ENCODE measurements at regions not wholly inside any gene's neighbourhood (a gene's known extent, or its start where the extent isn't known, plus 50 kb on each side); places are given as distances from the start of the nearest gene placed in this dataset.

- no peaks in the 10 kb centered on the region for H3K9me3 ChIP-seq (ENCODE audit: low read length)
- DNase-seq = no peak
- H3K27ac Mint-ChIP-seq = no peak overlapping the region
- peaks cover 0 to 2% of the 10 kb centered on the region in 2 donors for H3K27me3 Mint-ChIP-seq
- no peaks in the 10 kb centered on the region for H3K4me1 ChIP-seq (ENCODE audit: insufficient read depth, low read length)
- H3K4me3 Mint-ChIP-seq = no peak overlapping the region
- H3K9me3 Mint-ChIP-seq = peaks cover 0 to 5% (median 3%) of the 10 kb centered on the region in 5 donors
- H3K36me3 ChIP-seq (ENCODE audit: insufficient read depth, low read length) = no peaks in the 10 kb centered on the region
- no peaks in the 10 kb centered on the region for H3K4me1 Mint-ChIP-seq
- ChIA-PET POLR2A (no interaction called here), CTCF (no interaction called here)
- no peaks in the 10 kb centered on the region for H3K36me3 Mint-ChIP-seq
- no peak overlapping the region for H3K4me3 ChIP-seq (ENCODE audit: low read length)
- H3K27me3 ChIP-seq (ENCODE audit: insufficient read depth, low read length, poor library complexity, severe bottlenecking) = no peaks in the 10 kb centered on the region
- no peak overlapping the region for H3K27ac ChIP-seq (ENCODE audit: low read depth, low read length)
These were observed 274.6 kb upstream of the TBX3 start for GRCh38 chr12:114958538-114958937.

GRCh38 chr12:114957225-114957624, 273.2 kb upstream of the TBX3 start:
- DNase-seq = no peak
- Histone ChIP-seq H3K9me3 (ENCODE audit: low read length) (no peaks in the 10 kb centered on the region), H3K27ac (ENCODE audit: low read depth, low read length) (no peak overlapping the region), H3K36me3 (ENCODE audit: insufficient read depth, low read length) (no peaks in the 10 kb centered on the region), H3K4me1 (ENCODE audit: insufficient read depth, low read length) (no peaks in the 10 kb centered on the region), H3K4me3 (ENCODE audit: low read length) (no peak overlapping the region), H3K27me3 (ENCODE audit: insufficient read depth, low read length, poor library complexity, severe bottlenecking) (no peaks in the 10 kb centered on the region)
- ChIA-PET POLR2A (no interaction called here), CTCF (no interaction called here)
- Mint-ChIP-seq H3K9me3 (peaks cover 0 to 8% (median 3%) of the 10 kb centered on the region in 5 donors), H3K4me3 (no peak overlapping the region), H3K27me3 (peaks cover 0 to 2% of the 10 kb centered on the region in 2 donors), H3K36me3 (no peaks in the 10 kb centered on the region), H3K4me1 (no peaks in the 10 kb centered on the region), H3K27ac (no peak overlapping the region)

GRCh38 chr12:114955414-114956014, 271.5 kb upstream of the TBX3 start:
- Mint-ChIP-seq H3K27ac (no peak overlapping the region), H3K4me1 (no peaks in the 10 kb centered on the region), H3K9me3 (peaks cover 0 to 9% (median 4%) of the 10 kb centered on the region in 5 donors), H3K27me3 (peaks cover 0 to 2% of the 10 kb centered on the region in 2 donors), H3K36me3 (no peaks in the 10 kb centered on the region), H3K4me3 (no peak overlapping the region)
- ChIA-PET POLR2A (no interaction called here), CTCF (no interaction called here)
- Histone ChIP-seq H3K4me1 (ENCODE audit: insufficient read depth, low read length) (no peaks in the 10 kb centered on the region), H3K27me3 (ENCODE audit: insufficient read depth, low read length, poor library complexity, severe bottlenecking) (no peaks in the 10 kb centered on the region), H3K27ac (ENCODE audit: low read depth, low read length) (no peak overlapping the region), H3K36me3 (ENCODE audit: insufficient read depth, low read length) (no peaks in the 10 kb centered on the region), H3K9me3 (ENCODE audit: low read length) (no peaks in the 10 kb centered on the region), H3K4me3 (ENCODE audit: low read length) (no peak overlapping the region)
- DNase-seq = no peak

- H3K27me3 ChIP-seq (ENCODE audit: insufficient read depth, low read length, poor library complexity, severe bottlenecking) = no peaks in the 10 kb centered on the region
- H3K4me1 ChIP-seq (ENCODE audit: insufficient read depth, low read length) = no peaks in the 10 kb centered on the region
- Mint-ChIP-seq H3K27me3 (peaks cover 0 to 2% of the 10 kb centered on the region in 2 donors), H3K36me3 (no peaks in the 10 kb centered on the region), H3K9me3 (peaks cover 0 to 9% (median 5%) of the 10 kb centered on the region in 5 donors), H3K4me3 (no peak overlapping the region), H3K4me1 (no peaks in the 10 kb centered on the region), H3K27ac (no peak overlapping the region)
- H3K36me3 ChIP-seq (ENCODE audit: insufficient read depth, low read length) = no peaks in the 10 kb centered on the region
- no peak overlapping the region for H3K27ac ChIP-seq (ENCODE audit: low read depth, low read length)
- no peak for DNase-seq
- no peaks in the 10 kb centered on the region for H3K9me3 ChIP-seq (ENCODE audit: low read length)
- H3K4me3 ChIP-seq (ENCODE audit: low read length) = no peak overlapping the region
- ChIA-PET POLR2A (no interaction called here), CTCF (no interaction called here)
These were observed 270.6 kb upstream of the TBX3 start for GRCh38 chr12:114954511-114955055.

DNA sequence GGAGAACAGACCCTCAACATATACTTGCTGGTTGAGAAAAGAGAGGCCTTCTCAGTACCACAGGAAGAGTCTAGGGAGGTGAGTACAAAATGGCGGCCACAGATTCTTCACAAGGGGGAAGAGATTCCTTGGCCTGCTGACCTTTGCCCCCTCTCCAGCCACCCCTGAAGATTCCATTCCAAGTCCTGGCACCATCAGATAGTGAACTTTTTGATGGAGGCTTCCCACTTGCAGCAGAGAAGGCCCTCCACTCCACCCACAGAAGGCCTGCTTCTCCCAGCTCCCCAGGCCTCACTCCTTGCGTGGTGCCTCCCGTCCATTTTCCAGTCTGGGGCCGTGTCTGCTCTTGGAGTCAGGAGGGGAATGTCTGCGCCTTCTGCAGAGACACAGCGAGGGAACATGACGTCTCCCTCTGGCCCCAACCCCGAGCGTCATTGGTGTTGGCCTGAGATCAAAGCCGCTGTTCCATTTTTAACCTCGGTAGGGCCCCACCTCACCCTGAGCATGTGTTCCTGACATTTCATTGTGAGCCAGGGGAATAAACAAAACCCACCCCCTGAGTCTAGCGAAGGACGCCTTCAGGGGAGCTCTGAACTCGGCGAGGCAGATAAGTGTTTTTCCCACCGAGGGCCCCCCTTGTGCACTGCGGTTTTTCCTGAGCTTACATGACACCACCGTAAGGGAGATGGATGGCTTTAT, 268.7 kb upstream of the TBX3 start:
- H3K4me1 Mint-ChIP-seq = no peaks in the 10 kb centered on the region
- Histone ChIP-seq H3K9me3 (ENCODE audit: low read length) (no peaks in the 10 kb centered on the region), H3K4me3 (ENCODE audit: low read length) (no peak overlapping the region), H3K36me3 (ENCODE audit: insufficient read depth, low read length) (no peaks in the 10 kb centered on the region), H3K27me3 (ENCODE audit: insufficient read depth, low read length, poor library complexity, severe bottlenecking) (no peaks in the 10 kb centered on the region), H3K4me1 (ENCODE audit: insufficient read depth, low read length) (no peaks in the 10 kb centered on the region), H3K27ac (ENCODE audit: low read depth, low read length) (no peak overlapping the region)
- H3K27me3 Mint-ChIP-seq = peaks cover 0 to 2% of the 10 kb centered on the region in 2 donors
- no peaks in the 10 kb centered on the region for H3K36me3 Mint-ChIP-seq
- no peak overlapping the region for H3K27ac Mint-ChIP-seq
- ChIA-PET POLR2A (no interaction called here), CTCF (no interaction called here)
- peaks cover 0 to 15% (median 5%) of the 10 kb centered on the region in 5 donors for H3K9me3 Mint-ChIP-seq
- H3K4me3 Mint-ChIP-seq = no peak overlapping the region
- no peak for DNase-seq

DNA sequence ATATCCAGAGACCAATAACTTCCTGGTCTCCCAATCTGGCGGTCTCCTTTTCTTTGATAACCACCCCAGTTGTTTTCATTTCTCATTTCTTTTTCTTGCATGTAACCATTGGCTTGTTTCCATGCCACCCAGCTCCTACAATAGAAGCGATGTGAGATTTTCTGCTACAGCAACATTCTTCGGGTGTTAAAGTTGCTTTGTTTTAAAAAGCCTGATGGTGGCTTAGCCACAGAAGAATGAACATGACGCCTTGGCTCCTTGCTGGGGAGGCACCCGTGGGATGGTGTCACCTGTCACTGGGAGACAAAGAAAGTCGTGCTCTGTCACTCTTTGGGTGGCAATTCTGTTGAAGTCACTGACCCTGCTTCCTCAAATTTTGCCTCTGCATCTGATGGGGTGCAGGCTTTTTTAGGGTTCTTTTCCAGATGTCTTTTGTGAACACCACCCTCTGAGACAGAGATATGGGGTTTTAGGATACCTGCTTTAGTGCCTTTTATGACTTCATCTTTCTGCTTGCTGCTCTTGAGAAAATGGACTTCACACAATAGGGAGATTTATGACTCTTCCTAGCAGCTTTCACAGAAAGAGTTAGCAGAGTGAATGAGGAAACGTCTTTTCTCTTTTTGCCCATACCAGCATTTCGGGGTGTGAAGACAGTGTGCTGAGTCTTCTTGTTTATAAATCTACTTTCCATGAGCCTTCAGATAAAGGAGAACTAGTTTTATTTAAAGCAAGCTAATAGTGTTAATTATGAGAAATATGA, 265.3 kb upstream of the TBX3 start:
- POLR2A ChIA-PET = no interaction called here
- Histone ChIP-seq H3K36me3 (ENCODE audit: insufficient read depth, low read length) (no peaks in the 10 kb centered on the region), H3K9me3 (ENCODE audit: low read length) (no peaks in the 10 kb centered on the region), H3K27ac (ENCODE audit: low read depth, low read length) (no peak overlapping the region), H3K4me3 (ENCODE audit: low read length) (no peak overlapping the region), H3K4me1 (ENCODE audit: insufficient read depth, low read length) (no peaks in the 10 kb centered on the region), H3K27me3 (ENCODE audit: insufficient read depth, low read length, poor library complexity, severe bottlenecking) (no peaks in the 10 kb centered on the region)
- H3K9me3 Mint-ChIP-seq = peaks cover 0 to 18% (median 4%) of the 10 kb centered on the region in 5 donors
- no peaks in the 10 kb centered on the region for H3K4me1 Mint-ChIP-seq
- no peaks in the 10 kb centered on the region for H3K36me3 Mint-ChIP-seq
- H3K27ac Mint-ChIP-seq = no peak overlapping the region
- H3K4me3 Mint-ChIP-seq = no peak overlapping the region
- DNase-seq = no peak
- H3K27me3 Mint-ChIP-seq = no peaks in the 10 kb centered on the region
- CTCF ChIA-PET = no interaction called here

- H3K4me3 ChIP-seq (ENCODE audit: low read length) = no peak overlapping the region
- H3K4me1 ChIP-seq (ENCODE audit: insufficient read depth, low read length) = no peaks in the 10 kb centered on the region
- DNase-seq = no peak
- no peak overlapping the region for H3K4me3 Mint-ChIP-seq
- no peaks in the 10 kb centered on the region for H3K36me3 ChIP-seq (ENCODE audit: insufficient read depth, low read length)
- H3K27ac Mint-ChIP-seq = no peak overlapping the region
- peaks cover 0 to 16% (median 4%) of the 10 kb centered on the region in 5 donors for H3K9me3 Mint-ChIP-seq
- no peaks in the 10 kb centered on the region for H3K27me3 ChIP-seq (ENCODE audit: insufficient read depth, low read length, poor library complexity, severe bottlenecking)
- no peaks in the 10 kb centered on the region for H3K36me3 Mint-ChIP-seq
- ChIA-PET CTCF (no interaction called here), POLR2A (no interaction called here)
- H3K27ac ChIP-seq (ENCODE audit: low read depth, low read length) = no peak overlapping the region
- no peaks in the 10 kb centered on the region for H3K9me3 ChIP-seq (ENCODE audit: low read length)
- H3K27me3 Mint-ChIP-seq = no peaks in the 10 kb centered on the region
- H3K4me1 Mint-ChIP-seq = no peaks in the 10 kb centered on the region
These were observed 261.4 kb upstream of the TBX3 start for GRCh38 chr12:114945351-114945750.

DNA sequence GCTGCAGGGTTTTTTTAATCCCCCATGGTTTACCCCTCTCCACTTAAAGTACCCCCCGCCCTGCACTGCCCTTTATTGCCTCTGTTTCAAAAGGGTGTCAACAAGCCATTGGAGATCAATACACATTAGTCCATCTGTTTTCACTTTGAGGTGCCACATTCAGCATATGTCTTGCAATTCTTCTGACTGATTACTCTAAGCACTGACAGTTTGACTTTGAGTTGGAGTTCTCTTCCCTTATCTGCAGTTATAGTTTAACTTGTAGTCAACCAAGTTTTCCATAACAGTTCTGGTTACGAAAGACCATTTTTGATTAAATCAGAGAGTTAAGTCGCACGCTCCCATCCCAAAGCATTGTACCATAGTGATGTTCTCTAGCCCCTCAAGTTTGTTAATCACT, 260.8 kb upstream of the TBX3 start:
- no peak overlapping the region for H3K27ac ChIP-seq (ENCODE audit: low read depth, low read length)
- Mint-ChIP-seq H3K9me3 (peaks cover 0 to 17% (median 4%) of the 10 kb centered on the region in 5 donors), H3K27ac (no peak overlapping the region), H3K4me3 (no peak overlapping the region), H3K36me3 (no peaks in the 10 kb centered on the region), H3K4me1 (no peaks in the 10 kb centered on the region), H3K27me3 (no peaks in the 10 kb centered on the region)
- H3K9me3 ChIP-seq (ENCODE audit: low read length) = no peaks in the 10 kb centered on the region
- DNase-seq = no peak
- CTCF ChIA-PET = no interaction called here
- H3K4me1 ChIP-seq (ENCODE audit: insufficient read depth, low read length) = no peaks in the 10 kb centered on the region
- no peaks in the 10 kb centered on the region for H3K36me3 ChIP-seq (ENCODE audit: insufficient read depth, low read length)
- POLR2A ChIA-PET = no interaction called here
- H3K4me3 ChIP-seq (ENCODE audit: low read length) = no peak overlapping the region
- no peaks in the 10 kb centered on the region for H3K27me3 ChIP-seq (ENCODE audit: insufficient read depth, low read length, poor library complexity, severe bottlenecking)

Measured in CD8-positive, alpha-beta memory T cell (primary cell).